RCC 7860 (cell line): ENCODE measurements at regions not wholly inside any gene's neighbourhood (a gene's known extent, or its start where the extent isn't known, plus 50 kb on each side); places are given as distances from the start of the nearest gene placed in this dataset.
"Not testable (repeated sequence)": the region's sequence is repeated elsewhere in the genome, so short reads cannot be mapped to it uniquely, and the experiment has no call there.

Experiments
- DNase-seq: peaks from one replicate; pipeline ENCODE4 v3.0.0-alpha.2; 2015; ENCODE audit warnings: low spot score
- FAIRE-seq: peaks from 2 replicates; lab custom pipeline; 2012; peaks lifted over from hg19 to GRCh38; lab: Jason Lieb, UNC

DNA sequence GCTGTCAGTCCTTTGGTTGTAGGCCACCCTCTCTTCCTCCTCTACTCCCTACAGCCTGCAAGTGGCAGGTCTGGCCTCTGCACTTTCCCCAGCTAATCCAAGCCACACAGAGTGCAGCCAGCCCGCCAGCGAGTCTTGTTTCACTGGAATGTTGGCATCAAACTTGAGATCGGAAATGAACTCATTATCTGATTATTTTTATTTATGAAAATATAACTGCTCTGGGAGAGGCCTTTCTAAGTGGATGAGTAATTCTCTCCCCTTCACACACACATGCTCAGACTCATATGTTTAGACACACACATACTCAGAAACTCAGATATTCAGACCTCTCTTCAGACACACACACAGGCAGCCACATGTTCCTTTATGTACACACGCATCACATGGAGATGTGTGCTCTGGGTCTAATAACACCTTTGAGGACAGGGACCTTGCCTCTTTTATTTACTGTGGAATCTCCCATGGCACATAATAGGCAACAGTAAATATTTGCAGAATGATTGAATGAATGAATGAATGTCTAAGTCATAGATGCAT, 151.3 kb downstream of the ZFP36L2 start:
- DNase-seq: peak; percentile 89

DNA sequence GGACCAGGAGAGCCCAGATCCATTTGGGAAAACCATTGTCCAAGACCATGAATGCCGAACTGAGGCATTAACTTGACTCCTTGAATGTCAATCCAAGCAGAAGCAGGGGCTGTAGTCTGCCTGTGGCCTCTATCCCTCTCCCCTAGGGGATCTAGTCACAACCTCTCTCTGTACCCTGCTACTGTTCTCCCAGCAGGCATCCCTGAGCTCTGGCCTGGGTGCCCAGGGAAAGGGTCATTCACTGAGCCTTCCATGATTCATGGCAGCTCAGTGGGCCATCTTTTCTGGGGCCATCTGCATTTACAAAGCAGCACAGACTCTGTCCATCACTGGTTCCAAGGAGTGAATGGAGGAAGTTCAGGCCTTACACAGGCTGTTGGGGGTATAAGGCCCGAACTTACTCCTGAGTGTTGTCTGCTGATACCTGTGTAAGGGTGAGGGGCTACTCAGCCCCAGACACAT, 151.8 kb downstream of the ZFP36L2 start:
- no peak for FAIRE-seq

More for the DNA sequence above, 151.3 kb downstream of the ZFP36L2 start:
- peak; percentile 61 for FAIRE-seq

GRCh38 chr2:43074052-43074451, 152.4 kb downstream of the ZFP36L2 start:
- DNase-seq (no peak), FAIRE-seq (no peak)

More for the DNA sequence above, 151.8 kb downstream of the ZFP36L2 start:
- DNase-seq: no peak

DNA sequence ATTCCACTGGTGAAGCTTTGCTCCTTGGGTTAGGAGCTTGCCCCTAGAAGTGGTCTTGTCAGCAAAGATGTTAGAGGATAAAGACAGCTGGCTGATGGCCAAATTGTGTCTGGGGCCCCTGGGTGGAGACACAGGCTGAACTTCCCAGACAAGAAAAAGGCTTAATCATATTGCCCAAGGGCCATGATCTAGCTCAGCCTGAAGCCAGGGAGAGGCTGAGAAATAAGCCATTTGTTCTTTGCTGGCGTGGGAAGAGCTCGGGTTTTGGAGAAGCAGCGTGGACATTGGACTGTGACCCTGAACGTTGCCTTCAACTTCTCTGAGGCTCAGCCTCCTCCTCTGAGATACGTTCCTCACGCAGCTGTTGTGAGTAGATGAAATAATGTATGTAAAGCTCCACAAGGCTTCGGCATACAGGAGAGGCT, 153.0 kb downstream of the ZFP36L2 start:
- FAIRE-seq (no peak), DNase-seq (no peak)

- FAIRE-seq (no peak), DNase-seq (no peak)
Measured at GRCh38 chr2:43071599-43072550, 154.5 kb downstream of the ZFP36L2 start.

DNA sequence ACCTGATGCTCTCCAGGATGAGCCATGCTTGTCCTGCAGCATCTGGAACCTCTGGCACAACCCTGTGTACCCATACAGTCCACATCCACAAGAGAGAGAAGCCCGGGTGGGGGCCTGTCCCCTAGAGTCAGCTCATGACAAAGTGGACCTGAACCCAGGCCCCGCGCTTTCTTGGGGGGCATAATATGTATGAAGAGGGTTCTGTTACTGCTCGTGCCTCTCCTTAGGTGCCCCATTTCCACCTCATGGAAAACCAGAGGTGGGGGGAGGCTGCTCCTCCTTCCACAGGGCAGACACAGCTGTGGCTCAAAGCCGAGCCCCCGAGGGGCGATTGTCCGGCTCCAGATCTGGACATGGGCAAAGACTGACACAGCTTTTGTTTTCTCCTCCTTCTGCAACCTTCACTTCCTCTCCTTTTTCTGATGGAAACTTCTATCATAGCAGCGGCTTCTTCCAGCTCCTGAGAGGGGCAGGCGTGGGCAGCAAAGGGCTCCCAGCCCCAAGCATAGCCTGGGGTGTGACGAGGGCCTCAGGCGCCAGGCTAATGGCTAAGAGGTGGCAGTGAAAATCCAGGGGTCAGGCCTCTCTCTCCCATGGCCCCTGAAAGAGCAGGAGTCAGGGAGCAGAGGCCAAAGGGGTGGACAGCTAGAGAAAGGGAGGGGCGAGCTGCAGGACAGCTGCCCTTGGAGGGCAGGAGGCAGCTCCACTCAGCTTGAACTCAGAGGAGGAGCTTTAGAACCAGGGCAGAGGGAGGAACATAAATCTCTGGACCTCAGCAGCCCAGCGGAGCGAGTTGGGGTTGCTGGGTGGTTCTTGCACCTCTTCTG, 155.5 kb downstream of the ZFP36L2 start:
- no peak for FAIRE-seq

DNA sequence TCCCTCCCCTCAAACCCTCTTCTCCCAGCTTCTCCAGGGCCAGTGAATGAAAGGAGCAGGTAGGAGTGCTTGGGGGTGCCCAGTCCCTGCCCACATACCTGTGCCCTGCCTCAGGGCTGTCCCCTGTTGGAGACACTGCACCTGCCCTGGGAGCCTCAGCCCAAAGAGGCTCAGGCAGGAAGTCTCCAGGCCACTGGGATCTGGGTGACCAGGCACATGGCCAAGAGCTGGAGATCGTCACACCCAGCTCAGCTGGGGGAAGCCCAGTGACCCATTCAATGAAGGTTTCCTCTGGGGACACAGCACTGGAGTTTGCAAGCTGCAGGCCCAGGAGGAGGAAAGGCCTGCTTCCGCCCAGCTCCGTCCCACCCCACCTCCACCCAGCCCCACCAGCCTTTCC, 156.4 kb downstream of the ZFP36L2 start:
- DNase-seq: peak; percentile 39
- no peak for FAIRE-seq

More for the DNA sequence above, 155.5 kb downstream of the ZFP36L2 start:
- DNase-seq: no peak

DNA sequence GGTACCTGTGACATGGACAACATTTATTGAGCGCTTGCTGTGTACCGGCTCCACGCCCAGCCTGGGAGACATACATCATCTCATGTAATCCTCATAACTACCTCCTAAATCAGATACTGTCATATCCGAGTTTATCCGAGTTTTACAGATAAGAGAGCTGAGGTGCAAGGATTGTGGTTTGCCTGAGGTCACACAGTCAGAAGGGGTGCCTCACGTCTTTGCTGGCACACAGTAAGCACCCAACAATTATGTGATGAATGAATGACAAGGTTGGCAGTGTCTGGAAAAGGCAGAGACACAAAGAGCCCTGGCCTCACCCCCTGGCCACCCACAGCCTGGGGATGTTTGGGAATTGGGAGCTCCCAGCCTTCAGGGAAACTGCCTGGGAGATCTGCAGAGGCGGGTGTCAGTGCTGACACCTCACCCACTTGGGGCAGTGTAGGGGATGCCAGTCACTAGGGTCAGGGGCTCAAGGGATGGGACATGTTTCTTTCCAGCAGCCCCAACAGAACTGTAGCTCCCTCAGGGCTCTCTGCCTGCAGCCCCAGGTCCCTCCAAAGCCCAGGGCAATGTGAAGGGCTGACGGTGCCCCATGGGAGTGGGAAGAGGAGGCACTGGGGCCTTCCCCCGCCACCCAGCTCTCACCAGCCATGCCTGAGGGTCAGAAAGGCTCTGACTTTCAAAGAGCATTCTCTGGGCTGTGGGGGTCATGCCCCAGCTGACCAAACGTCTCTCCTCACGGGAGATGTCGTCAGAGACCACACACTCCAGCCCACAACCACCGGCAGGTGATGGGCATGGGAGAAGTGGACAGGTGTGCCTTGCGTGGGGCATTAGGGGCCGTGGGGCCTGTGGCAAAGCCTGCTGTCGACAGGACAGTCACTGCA, 157.5 kb downstream of the ZFP36L2 start:
- DNase-seq: no peak
- FAIRE-seq: no peak

DNA sequence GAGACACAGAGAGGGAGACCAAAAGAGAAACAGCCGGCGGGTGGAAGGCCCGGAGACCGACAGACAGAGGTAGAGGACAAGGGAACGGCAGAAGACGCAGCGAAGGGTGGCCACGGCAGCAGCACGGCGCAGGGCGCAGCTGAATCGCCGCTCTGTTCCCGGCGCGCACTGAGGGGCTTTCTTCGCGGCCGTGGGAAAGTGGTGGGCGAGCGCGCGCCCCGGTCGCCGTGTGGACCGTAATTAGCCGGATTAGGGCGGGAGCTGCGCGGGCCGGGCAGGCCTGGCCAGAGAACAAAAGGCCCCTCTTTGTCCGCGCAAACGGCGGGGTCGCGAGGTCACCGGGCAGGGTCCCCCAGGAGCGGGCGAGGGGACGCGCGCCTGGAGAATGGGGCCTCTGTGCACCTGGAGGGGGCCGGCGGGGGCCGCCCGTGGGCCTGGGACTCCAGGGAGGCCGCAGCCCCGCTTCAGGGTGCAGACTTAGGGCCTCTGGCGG, 158.3 kb downstream of the ZFP36L2 start:
- no peak for FAIRE-seq
- no peak for DNase-seq

GRCh38 chr2:43067254-43068040, 159.0 kb downstream of the ZFP36L2 start:
- no peak for DNase-seq
- no peak for FAIRE-seq

DNA sequence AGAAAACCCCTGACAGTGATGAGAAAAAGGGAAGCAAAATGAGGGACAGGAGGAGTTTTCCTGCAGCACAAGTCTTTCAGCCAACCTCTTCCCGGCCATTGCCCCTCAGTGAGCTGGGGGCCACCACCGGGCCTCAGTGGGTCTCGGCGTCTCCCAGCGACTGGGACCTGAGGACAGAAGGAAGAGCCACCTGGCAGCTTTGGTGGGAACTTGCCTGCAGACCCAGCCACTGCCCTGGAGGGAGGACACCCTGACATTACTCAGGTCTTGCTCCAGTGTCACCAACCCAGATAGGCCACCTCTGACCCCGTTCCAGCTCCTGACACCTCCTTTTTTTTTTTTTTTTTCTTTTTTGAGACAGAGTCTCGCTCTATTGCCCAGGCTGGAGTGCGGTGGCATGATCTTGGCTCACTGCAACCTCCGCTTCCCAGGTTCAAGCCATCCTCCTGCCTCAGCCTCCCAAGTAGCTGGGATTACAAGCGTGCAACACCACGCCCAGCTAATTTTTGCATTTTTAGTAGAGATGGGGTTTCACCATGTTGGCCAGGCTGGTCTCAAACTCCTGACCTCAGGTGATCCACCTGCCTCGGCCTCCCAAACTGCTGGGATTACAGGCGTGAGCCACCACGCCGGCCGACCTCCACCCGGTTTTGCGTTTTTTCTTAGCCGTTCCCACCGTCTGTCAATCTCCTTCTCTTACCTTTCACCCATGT, 159.7 kb downstream of the ZFP36L2 start:
- FAIRE-seq, DNase-seq: not testable (repeated sequence)

DNA sequence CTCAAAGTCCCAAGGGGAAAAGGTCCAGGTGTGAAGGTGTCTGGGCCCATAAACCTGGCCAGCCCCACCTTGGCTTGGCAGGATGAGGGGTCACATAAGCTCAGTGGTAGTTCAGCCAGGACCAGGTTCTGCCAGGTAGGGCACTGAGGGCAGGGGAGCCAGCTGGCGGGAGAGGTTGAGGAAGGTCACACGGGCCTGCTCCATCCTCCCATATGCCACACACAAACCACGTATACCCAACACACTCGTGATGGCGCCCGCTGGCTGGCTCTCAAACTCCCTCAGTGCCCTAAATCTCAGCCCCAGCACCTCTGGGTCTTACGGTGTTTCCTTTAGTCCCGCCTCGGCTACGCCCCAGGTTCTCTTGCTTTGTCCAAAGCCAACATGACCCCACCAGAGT, 160.5 kb downstream of the ZFP36L2 start:
- no peak for DNase-seq

GRCh38 chr2:43065036-43065435, 161.4 kb downstream of the ZFP36L2 start:
- DNase-seq (no peak), FAIRE-seq (no peak)

More for the DNA sequence above, 160.5 kb downstream of the ZFP36L2 start:
- FAIRE-seq: no peak

GRCh38 chr2:43063096-43063495, 163.3 kb downstream of the ZFP36L2 start:
- DNase-seq, FAIRE-seq: not testable (repeated sequence)

GRCh38 chr2:43062058-43062457, 164.3 kb downstream of the ZFP36L2 start:
- DNase-seq (no peak), FAIRE-seq (no peak)

- DNase-seq (no peak), FAIRE-seq (no peak)
Measured at GRCh38 chr2:43060390-43061016, 165.9 kb downstream of the ZFP36L2 start.

- FAIRE-seq: peak; percentile 87
- peak; percentile 89 for DNase-seq
Measured at GRCh38 chr2:43059183-43059897, 167.1 kb downstream of the ZFP36L2 start.
